ENCODE measurements at regions not wholly inside any gene's neighbourhood (a gene's known extent, or its start where the extent isn't known, plus 50 kb on each side); places are given as distances from the start of the nearest gene placed in this dataset.

GRCh38 chr15:29386523-29386922 lies 116.9 kb upstream of the NSMCE3 start:
- dilution Hi-C loops (cut with MboI; ENCODE audit: extremely low pct_ligation_motif_present, low sequenced_read_pairs) = no loop called here

GRCh38 chr15:29383367-29383766 lies 113.7 kb upstream of the NSMCE3 start:
- Histone ChIP-seq H3K4me2 (ENCODE audit: control insufficient read depth, extremely low read depth, insufficient read depth, low read depth, low read length) (no peak overlapping the region), H3K36me3 (ENCODE audit: control insufficient read depth in 2 of 2, extremely low read depth in 1 of 2, insufficient read depth in 2 of 2, low read length in 2 of 2) (no peaks in the 10 kb centered on the region), H3K27me3 (ENCODE audit: control insufficient read depth, extremely low read depth, insufficient read depth, low read length) (no peaks in the 10 kb centered on the region), H3K9me1 (ENCODE audit: control insufficient read depth, extremely low read depth, insufficient read depth, low read length) (no peaks in the 10 kb centered on the region), H3K9ac (ENCODE audit: control insufficient read depth, extremely low read depth, insufficient read depth, low read length) (no peak overlapping the region), H3K4me1 (ENCODE audit: control insufficient read depth, extremely low read depth, insufficient read depth, low read length) (no peaks in the 10 kb centered on the region), H3K9me3 (ENCODE audit: control insufficient read depth, low read depth, low read length) (peaks cover 7% of the 10 kb centered on the region), H2AFZ (ENCODE audit: control insufficient read depth, low read length) (no peak overlapping the region), H3K27ac (ENCODE audit: control insufficient read depth, insufficient read depth, low read length) (no peak overlapping the region), H3K79me2 (ENCODE audit: control insufficient read depth, insufficient read depth, low read length) (no peaks in the 10 kb centered on the region), H3K4me3 (ENCODE audit: control insufficient read depth in 2 of 3, extremely low read depth in 1 of 3, insufficient read depth in 2 of 3, low read depth in 1 of 3, low read length in 3 of 3) (no peak overlapping the region), H4K20me1 (ENCODE audit: control insufficient read depth, extremely low read depth, insufficient read depth, low read length) (no peaks in the 10 kb centered on the region)
- DNase-seq (ENCODE audit: low read depth, low spot score) (no peak), FAIRE-seq (no peak)
- TF ChIP-seq CTCF (optimal IDR thresholded peaks at IDR 0.05 in 1 of 3, IDR thresholded peaks at IDR 0.05 in 1 of 3, conservative IDR thresholded peaks at IDR 0.05 in 1 of 3; ENCODE audit: extremely low read depth in 1 of 3, insufficient read depth in 2 of 3, low read length in 3 of 3) (no peak), EZH2 (IDR thresholded peaks at IDR 0.05; ENCODE audit: low read length) (no peak)
- dilution Hi-C loops (cut with MboI; ENCODE audit: extremely low pct_ligation_motif_present, low sequenced_read_pairs) = no loop called here

More at GRCh38 chr15:29386523-29386922, 116.9 kb upstream of the NSMCE3 start:
- H3K4me3 ChIP-seq (ENCODE audit: control insufficient read depth in 2 of 3, extremely low read depth in 1 of 3, insufficient read depth in 2 of 3, low read depth in 1 of 3, low read length in 3 of 3) = no peak overlapping the region
- no peaks in the 10 kb centered on the region for H3K79me2 ChIP-seq (ENCODE audit: control insufficient read depth, insufficient read depth, low read length)
- H3K9ac ChIP-seq (ENCODE audit: control insufficient read depth, extremely low read depth, insufficient read depth, low read length) = no peak overlapping the region
- no peak overlapping the region for H2AFZ ChIP-seq (ENCODE audit: control insufficient read depth, low read length)
- no peak for TF ChIP-seq EZH2 (IDR thresholded peaks at IDR 0.05; ENCODE audit: low read length)
- no peak for TF ChIP-seq CTCF (optimal IDR thresholded peaks at IDR 0.05 in 1 of 3, IDR thresholded peaks at IDR 0.05 in 1 of 3, conservative IDR thresholded peaks at IDR 0.05 in 1 of 3; ENCODE audit: extremely low read depth in 1 of 3, insufficient read depth in 2 of 3, low read length in 3 of 3)
- no peaks in the 10 kb centered on the region for H4K20me1 ChIP-seq (ENCODE audit: control insufficient read depth, extremely low read depth, insufficient read depth, low read length)
- no peak for FAIRE-seq
- no peaks in the 10 kb centered on the region for H3K9me1 ChIP-seq (ENCODE audit: control insufficient read depth, extremely low read depth, insufficient read depth, low read length)
- no peaks in the 10 kb centered on the region for H3K27me3 ChIP-seq (ENCODE audit: control insufficient read depth, extremely low read depth, insufficient read depth, low read length)
- DNase-seq (ENCODE audit: low read depth, low spot score) = no peak
- H3K4me2 ChIP-seq (ENCODE audit: control insufficient read depth, extremely low read depth, insufficient read depth, low read depth, low read length) = no peak overlapping the region
- H3K9me3 ChIP-seq (ENCODE audit: control insufficient read depth, low read depth, low read length) = peaks cover 5% of the 10 kb centered on the region
- no peaks in the 10 kb centered on the region for H3K36me3 ChIP-seq (ENCODE audit: control insufficient read depth in 2 of 2, extremely low read depth in 1 of 2, insufficient read depth in 2 of 2, low read length in 2 of 2)
- H3K4me1 ChIP-seq (ENCODE audit: control insufficient read depth, extremely low read depth, insufficient read depth, low read length) = no peaks in the 10 kb centered on the region
- no peak overlapping the region for H3K27ac ChIP-seq (ENCODE audit: control insufficient read depth, insufficient read depth, low read length)
